ENCODE measurements at regions not wholly inside any gene's neighbourhood (a gene's known extent, or its start where the extent isn't known, plus 50 kb on each side); places are given as distances from the start of the nearest gene placed in this dataset.

DNA sequence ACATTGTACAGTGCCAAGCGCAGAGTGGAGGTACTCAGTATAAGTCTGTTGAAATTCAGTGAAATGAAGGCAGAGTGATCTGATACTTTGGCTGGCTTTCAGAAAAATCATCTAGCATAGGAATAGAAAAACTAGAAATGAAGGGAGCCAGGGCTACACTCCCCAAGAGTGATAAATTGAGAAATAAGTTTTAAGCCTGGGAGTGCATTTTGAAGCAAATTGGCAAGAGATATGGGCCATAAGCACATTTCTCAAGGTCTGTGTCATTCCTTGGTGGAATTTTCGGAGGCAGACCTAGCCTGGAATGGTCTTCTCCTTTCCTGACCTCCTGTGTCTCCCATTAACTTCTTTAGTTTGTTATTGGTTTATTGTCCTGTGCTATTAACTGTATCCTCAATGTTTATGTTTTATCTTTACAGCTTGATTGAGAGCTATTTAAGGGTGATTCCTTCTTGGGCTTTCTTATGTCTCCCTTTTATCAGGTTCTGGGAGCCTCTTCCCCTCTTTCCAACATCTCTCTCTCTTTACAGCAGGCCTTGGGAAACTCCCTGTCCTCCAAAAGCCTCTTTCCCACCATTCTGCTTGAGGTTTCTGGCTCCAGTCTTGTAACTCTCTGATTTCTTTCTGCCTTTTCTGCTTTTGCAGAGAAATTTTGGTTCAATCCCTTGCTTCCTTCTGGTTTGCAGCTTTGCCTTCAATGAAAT is 649.5 kb downstream of the SLC4A3 start (continued):
- TF ChIP-seq, protein P1, sequence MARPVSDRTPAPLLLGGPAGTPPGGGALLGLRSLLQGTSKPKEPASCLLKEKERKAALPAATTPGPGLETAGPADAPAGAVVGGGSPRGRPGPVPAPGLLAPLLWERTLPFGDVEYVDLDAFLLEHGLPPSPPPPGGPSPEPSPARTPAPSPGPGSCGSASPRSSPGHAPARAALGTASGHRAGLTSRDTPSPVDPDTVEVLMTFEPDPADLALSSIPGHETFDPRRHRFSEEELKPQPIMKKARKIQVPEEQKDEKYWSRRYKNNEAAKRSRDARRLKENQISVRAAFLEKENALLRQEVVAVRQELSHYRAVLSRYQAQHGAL (CRISPR knock-in tag; IDR thresholded peaks at IDR 0.05; ENCODE audit: not compliant biosample characterization): no peak
- no peak for TF ChIP-seq ZFYVE20 (CRISPR knock-in tag; IDR thresholded peaks at IDR 0.05; ENCODE audit: borderline replicate concordance, low read depth)

DNA sequence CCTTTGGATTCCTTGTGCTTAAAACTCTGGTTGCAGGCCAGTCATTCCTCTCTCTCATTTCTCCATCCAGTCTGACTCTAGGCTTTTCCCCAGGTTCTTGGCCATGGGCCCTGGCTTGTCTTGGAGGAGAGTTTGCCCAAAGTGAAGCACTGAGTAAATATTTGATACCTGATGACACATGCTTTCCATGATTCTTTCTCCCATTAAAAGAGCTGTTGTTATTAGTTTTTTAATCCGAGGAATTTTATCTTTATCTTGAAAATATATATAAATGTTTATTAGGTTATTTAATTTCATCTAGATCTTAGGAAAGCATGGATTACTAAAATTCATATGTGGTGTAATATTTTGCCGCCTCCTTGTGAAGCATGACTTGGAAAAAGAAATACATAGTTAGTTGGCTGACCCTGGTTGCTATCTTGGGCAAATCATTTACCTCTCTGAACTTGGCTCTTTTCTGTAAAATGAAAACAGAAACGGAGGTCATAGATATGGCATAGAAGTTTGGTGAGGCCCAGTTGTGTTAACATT is 650.1 kb downstream of the SLC4A3 start:
- 2% methylated on average over 3 of the region's 3 CpGs for WGBS (ENCODE audit: low lambda C conversion rate)
- Histone ChIP-seq H3K4me2 (ENCODE audit: low read depth, low read length) (no peak overlapping the region), H3K4me1 (ENCODE audit: insufficient read depth, low read length) (no peaks in the 10 kb centered on the region), H3K4me3 (replicated peaks in 1 of 3; ENCODE audit: insufficient read depth in 1 of 3, low read depth in 2 of 3, low read length in 3 of 3) (no peak overlapping the region), H3K27ac (ENCODE audit: extremely low read length, insufficient read depth, low read length) (no peak overlapping the region), H3K27me3 (ENCODE audit: control insufficient read depth in 1 of 2, insufficient read depth in 2 of 2, low read length in 2 of 2) (no peaks in the 10 kb centered on the region), H3K9me3 (ENCODE audit: low read length) (no peaks in the 10 kb centered on the region), H4K20me1 (ENCODE audit: insufficient read depth, low read length) (no peaks in the 10 kb centered on the region), H3K9ac (ENCODE audit: insufficient read depth, low read depth, low read length) (no peak overlapping the region), H3K79me2 (ENCODE audit: insufficient read depth, low read length) (no peaks in the 10 kb centered on the region), H2AFZ (ENCODE audit: low read length) (no peak overlapping the region), H3K36me3 (replicated peaks in 1 of 2; ENCODE audit: control insufficient read depth in 1 of 2, insufficient read depth in 2 of 2, low read length in 2 of 2) (no peaks in the 10 kb centered on the region)
- no TSS peak for BruUV-seq (replicated peaks)
- ATAC-seq (no peak), DNase-seq (ENCODE audit: low spot score) (no peak), FAIRE-seq (no peak)
- no peak for TF ChIP-seq ATF7 (IDR thresholded peaks at IDR 0.05)
- TF ChIP-seq ATF7 (CRISPR knock-in tag; IDR thresholded peaks at IDR 0.05): no peak
- TF ChIP-seq, protein P2, sequence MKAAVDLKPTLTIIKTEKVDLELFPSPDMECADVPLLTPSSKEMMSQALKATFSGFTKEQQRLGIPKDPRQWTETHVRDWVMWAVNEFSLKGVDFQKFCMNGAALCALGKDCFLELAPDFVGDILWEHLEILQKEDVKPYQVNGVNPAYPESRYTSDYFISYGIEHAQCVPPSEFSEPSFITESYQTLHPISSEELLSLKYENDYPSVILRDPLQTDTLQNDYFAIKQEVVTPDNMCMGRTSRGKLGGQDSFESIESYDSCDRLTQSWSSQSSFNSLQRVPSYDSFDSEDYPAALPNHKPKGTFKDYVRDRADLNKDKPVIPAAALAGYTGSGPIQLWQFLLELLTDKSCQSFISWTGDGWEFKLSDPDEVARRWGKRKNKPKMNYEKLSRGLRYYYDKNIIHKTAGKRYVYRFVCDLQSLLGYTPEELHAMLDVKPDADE (CRISPR knock-in tag; IDR thresholded peaks at IDR 0.05): no peak
- no peak for TF ChIP-seq CBX5 (CRISPR knock-in tag; IDR thresholded peaks at IDR 0.05; ENCODE audit: borderline replicate concordance)
- TF ChIP-seq, protein P3, sequence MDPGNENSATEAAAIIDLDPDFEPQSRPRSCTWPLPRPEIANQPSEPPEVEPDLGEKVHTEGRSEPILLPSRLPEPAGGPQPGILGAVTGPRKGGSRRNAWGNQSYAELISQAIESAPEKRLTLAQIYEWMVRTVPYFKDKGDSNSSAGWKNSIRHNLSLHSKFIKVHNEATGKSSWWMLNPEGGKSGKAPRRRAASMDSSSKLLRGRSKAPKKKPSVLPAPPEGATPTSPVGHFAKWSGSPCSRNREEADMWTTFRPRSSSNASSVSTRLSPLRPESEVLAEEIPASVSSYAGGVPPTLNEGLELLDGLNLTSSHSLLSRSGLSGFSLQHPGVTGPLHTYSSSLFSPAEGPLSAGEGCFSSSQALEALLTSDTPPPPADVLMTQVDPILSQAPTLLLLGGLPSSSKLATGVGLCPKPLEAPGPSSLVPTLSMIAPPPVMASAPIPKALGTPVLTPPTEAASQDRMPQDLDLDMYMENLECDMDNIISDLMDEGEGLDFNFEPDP (CRISPR knock-in tag; conservative IDR thresholded peaks at IDR 0.05): no peak
- TF ChIP-seq, protein P4, sequence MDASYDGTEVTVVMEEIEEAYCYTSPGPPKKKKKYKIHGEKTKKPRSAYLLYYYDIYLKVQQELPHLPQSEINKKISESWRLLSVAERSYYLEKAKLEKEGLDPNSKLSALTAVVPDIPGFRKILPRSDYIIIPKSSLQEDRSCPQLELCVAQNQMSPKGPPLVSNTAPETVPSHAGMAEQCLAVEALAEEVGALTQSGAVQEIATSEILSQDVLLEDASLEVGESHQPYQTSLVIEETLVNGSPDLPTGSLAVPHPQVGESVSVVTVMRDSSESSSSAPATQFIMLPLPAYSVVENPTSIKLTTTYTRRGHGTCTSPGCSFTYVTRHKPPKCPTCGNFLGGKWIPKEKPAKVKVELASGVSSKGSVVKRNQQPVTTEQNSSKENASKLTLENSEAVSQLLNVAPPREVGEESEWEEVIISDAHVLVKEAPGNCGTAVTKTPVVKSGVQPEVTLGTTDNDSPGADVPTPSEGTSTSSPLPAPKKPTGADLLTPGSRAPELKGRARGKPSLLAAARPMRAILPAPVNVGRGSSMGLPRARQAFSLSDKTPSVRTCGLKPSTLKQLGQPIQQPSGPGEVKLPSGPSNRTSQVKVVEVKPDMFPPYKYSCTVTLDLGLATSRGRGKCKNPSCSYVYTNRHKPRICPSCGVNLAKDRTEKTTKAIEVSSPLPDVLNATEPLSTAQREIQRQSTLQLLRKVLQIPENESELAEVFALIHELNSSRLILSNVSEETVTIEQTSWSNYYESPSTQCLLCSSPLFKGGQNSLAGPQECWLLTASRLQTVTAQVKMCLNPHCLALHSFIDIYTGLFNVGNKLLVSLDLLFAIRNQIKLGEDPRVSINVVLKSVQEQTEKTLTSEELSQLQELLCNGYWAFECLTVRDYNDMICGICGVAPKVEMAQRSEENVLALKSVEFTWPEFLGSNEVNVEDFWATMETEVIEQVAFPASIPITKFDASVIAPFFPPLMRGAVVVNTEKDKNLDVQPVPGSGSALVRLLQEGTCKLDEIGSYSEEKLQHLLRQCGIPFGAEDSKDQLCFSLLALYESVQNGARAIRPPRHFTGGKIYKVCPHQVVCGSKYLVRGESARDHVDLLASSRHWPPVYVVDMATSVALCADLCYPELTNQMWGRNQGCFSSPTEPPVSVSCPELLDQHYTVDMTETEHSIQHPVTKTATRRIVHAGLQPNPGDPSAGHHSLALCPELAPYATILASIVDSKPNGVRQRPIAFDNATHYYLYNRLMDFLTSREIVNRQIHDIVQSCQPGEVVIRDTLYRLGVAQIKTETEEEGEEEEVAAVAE (CRISPR knock-in tag; IDR thresholded peaks at IDR 0.05; ENCODE audit: borderline replicate concordance): no peak
- TF ChIP-seq U2AF2 (IDR thresholded peaks at IDR 0.05; ENCODE audit: low read depth, low read length): no peak
- no peak for TF ChIP-seq NCOR1 (IDR thresholded peaks at IDR 0.05; ENCODE audit: borderline replicate concordance, low read length)
- TF ChIP-seq KLF15 (CRISPR knock-in tag; IDR thresholded peaks at IDR 0.05; ENCODE audit: borderline replicate concordance): no peak
- CTCF ChIA-PET (ENCODE audit: low intra/inter-chr PET ratio, low total read pairs): no interaction called here
- in situ Hi-C loops (cut with HindIII; ENCODE audit: extremely low pct_ligation_motif_present, low pct_unique_long_range_greater_than_20kb) (no loop called here), intact Hi-C loops (cut with micrococcal nuclease; ENCODE audit: unreplicated experiment) (no loop called here)
- POLR2A ChIA-PET: no interaction called here
